ENCODE measurements at regions not wholly inside any gene's neighbourhood (a gene's known extent, or its start where the extent isn't known, plus 50 kb on each side); places are given as distances from the start of the nearest gene placed in this dataset.
A peak's percentile ranks its signal among the peaks of the same experiment; 100 is the strongest.

DNA sequence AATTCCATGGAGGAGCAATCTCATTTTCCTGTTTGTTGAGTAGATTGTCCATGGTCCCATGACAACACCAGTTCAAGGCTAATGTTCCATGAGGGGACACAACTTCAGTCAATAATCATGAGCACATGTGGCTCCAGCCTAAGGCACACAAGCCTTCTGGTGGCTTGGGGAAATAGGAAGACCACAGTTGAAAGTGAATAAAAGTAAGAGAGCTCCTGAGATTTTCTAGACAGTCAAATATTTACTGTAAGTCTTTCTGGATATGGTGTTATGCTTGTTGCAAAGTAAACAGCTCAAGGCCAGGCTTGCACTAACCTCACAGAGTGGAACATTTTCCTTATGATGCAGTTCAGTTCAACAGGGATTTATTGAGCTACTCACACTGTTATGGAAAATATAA lies 206.9 kb upstream of the SLC38A2 start:
- DNase-seq (ENCODE audit: insufficient read length, low spot score) (no peak), FAIRE-seq (no peak)
- no peak for TF ChIP-seq POLR2A (IDR thresholded peaks at IDR 0.05; ENCODE audit: low read depth, low read length)
- TF ChIP-seq SPI1 (IDR thresholded peaks at IDR 0.05; ENCODE audit: low read depth, low read length): no peak
- no peak for TF ChIP-seq TAF1 (IDR thresholded peaks at IDR 0.05; ENCODE audit: low read depth, low read length)
- no peak for TF ChIP-seq PAX5 (IDR thresholded peaks at IDR 0.05; ENCODE audit: insufficient read depth, low read length, severe bottlenecking)
- TF ChIP-seq POLR2AphosphoS5 (IDR thresholded peaks at IDR 0.05; ENCODE audit: low read depth, low read length): no peak
- no peak for TF ChIP-seq POU2F2 (IDR thresholded peaks at IDR 0.05; ENCODE audit: low read depth, low read length)

GRCh38 chr12:46578190-46578982 lies 205.8 kb upstream of the SLC38A2 start:
- FAIRE-seq: no peak
- no peak for TF ChIP-seq SPI1 (IDR thresholded peaks at IDR 0.05; ENCODE audit: low read depth, low read length)
- TF ChIP-seq TAF1 (IDR thresholded peaks at IDR 0.05; ENCODE audit: low read depth, low read length): no peak
- no peak for TF ChIP-seq POU2F2 (IDR thresholded peaks at IDR 0.05; ENCODE audit: low read depth, low read length)
- no peak for TF ChIP-seq POLR2A (IDR thresholded peaks at IDR 0.05; ENCODE audit: low read depth, low read length)
- no peak for TF ChIP-seq POLR2AphosphoS5 (IDR thresholded peaks at IDR 0.05; ENCODE audit: low read depth, low read length)
- no peak for TF ChIP-seq PAX5 (IDR thresholded peaks at IDR 0.05; ENCODE audit: insufficient read depth, low read length, severe bottlenecking)
- DNase-seq (ENCODE audit: insufficient read length, low spot score): no peak

DNA sequence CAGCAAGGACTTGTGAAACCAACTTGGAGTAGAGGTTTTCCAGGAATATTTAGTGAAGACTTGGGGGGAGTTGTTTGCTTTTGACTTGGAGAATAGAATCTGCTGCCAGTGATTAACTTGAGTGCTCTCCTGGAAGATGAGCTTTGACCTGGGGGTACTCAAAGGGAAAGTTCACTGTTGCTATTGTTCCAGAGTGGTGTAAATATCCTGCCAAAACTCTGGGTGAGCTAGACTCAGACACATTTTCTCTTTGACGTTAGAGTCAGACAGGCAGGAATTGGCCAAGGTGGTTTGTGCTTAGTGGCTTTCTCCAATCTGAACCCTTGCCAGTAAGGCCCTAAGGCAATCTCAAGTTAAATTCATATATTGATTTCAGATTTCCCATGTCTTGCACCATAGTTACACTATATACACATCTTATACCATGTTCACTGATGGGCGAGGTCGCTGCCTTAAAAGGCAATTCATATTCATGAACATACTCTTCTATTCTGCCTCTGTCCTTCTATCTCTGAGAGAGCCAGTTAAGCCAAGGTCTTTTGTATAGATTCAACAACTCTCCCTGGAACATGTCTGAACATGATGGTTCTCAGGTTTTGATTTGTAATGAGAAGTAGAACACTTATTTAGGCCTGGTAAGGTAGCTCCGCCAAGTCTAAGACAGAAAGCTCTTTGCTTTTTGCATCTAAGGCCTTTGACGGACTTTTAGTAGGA lies 204.6 kb upstream of the SLC38A2 start:
- FAIRE-seq (no peak), DNase-seq (ENCODE audit: insufficient read length, low spot score) (no peak)
- TF ChIP-seq PAX5 (IDR thresholded peaks at IDR 0.05; ENCODE audit: insufficient read depth, low read length, severe bottlenecking): no peak
- no peak for TF ChIP-seq POLR2A (IDR thresholded peaks at IDR 0.05; ENCODE audit: low read depth, low read length)
- TF ChIP-seq TAF1 (IDR thresholded peaks at IDR 0.05; ENCODE audit: low read depth, low read length): no peak
- no peak for TF ChIP-seq POLR2AphosphoS5 (IDR thresholded peaks at IDR 0.05; ENCODE audit: low read depth, low read length)
- TF ChIP-seq SPI1 (IDR thresholded peaks at IDR 0.05; ENCODE audit: low read depth, low read length): no peak
- no peak for TF ChIP-seq POU2F2 (IDR thresholded peaks at IDR 0.05; ENCODE audit: low read depth, low read length)

GRCh38 chr12:46574847-46575246 lies 202.3 kb upstream of the SLC38A2 start:
- no peak for TF ChIP-seq TAF1 (IDR thresholded peaks at IDR 0.05; ENCODE audit: low read depth, low read length)
- TF ChIP-seq POLR2A (IDR thresholded peaks at IDR 0.05; ENCODE audit: low read depth, low read length): no peak
- TF ChIP-seq PAX5 (IDR thresholded peaks at IDR 0.05; ENCODE audit: insufficient read depth, low read length, severe bottlenecking): no peak
- TF ChIP-seq POLR2AphosphoS5 (IDR thresholded peaks at IDR 0.05; ENCODE audit: low read depth, low read length): no peak
- no peak for TF ChIP-seq SPI1 (IDR thresholded peaks at IDR 0.05; ENCODE audit: low read depth, low read length)
- no peak for TF ChIP-seq POU2F2 (IDR thresholded peaks at IDR 0.05; ENCODE audit: low read depth, low read length)
- FAIRE-seq (no peak), DNase-seq (ENCODE audit: insufficient read length, low spot score) (no peak)

DNA sequence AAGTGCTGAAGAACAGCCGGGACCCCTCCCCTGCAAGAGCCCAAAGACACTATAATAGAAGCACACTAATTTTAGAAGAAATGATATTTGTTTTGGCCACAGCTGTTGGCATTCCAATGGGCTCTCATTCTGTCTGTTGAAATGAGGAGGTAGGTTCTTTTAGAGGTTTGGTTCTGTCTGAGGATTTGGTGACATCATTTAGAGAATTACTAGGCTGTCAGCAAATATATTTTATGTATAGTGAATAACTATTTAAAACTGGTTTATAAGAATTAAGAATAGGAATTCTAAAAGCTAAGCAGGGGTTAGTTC lies 200.7 kb upstream of the SLC38A2 start:
- TF ChIP-seq POLR2AphosphoS5 (IDR thresholded peaks at IDR 0.05; ENCODE audit: low read depth, low read length) (no peak), POU2F2 (IDR thresholded peaks at IDR 0.05; ENCODE audit: low read depth, low read length) (no peak), TAF1 (IDR thresholded peaks at IDR 0.05; ENCODE audit: low read depth, low read length) (no peak), POLR2A (IDR thresholded peaks at IDR 0.05; ENCODE audit: low read depth, low read length) (no peak), SPI1 (IDR thresholded peaks at IDR 0.05; ENCODE audit: low read depth, low read length) (no peak), PAX5 (IDR thresholded peaks at IDR 0.05; ENCODE audit: insufficient read depth, low read length, severe bottlenecking) (no peak)
- FAIRE-seq: no peak
- no peak for DNase-seq (ENCODE audit: insufficient read length, low spot score)

DNA sequence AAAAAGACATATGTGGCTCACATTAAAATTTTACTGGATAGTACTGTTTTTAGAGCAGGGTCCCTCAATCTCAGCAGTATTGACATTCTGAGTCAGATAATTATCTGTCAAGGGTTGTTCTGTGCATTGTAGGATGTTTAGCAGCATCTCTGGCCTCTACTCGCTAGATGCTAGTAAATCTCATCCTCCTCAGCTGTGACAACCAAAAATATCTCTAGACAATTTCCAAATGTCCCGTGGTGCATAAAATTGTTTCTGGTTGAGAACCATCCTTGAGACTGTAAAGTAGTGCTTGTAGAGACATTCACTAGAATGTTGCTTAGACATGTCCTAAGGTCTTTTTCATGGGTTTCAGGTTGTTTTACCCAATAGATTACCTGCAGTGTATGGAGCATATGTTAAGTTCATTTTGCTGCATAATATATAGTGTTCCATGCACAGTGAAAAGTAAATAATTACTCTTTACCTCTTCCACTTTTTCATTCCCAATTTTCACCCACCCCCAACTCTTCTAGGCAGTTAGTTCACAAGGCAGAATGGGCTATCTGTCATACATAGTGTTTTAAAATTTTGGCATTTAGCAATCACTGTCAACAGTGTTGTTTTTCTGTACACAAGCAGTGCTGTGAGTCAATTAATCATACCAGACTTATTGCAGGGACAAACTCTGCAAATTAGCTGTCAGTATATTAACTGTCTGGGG lies 200.2 kb upstream of the SLC38A2 start:
- no peak for DNase-seq (ENCODE audit: insufficient read length, low spot score)
- TF ChIP-seq POLR2AphosphoS5 (IDR thresholded peaks at IDR 0.05; ENCODE audit: low read depth, low read length) (no peak), POU2F2 (IDR thresholded peaks at IDR 0.05; ENCODE audit: low read depth, low read length) (no peak), SPI1 (IDR thresholded peaks at IDR 0.05; ENCODE audit: low read depth, low read length) (no peak), POLR2A (IDR thresholded peaks at IDR 0.05; ENCODE audit: low read depth, low read length) (no peak)
- no peak for FAIRE-seq

DNA sequence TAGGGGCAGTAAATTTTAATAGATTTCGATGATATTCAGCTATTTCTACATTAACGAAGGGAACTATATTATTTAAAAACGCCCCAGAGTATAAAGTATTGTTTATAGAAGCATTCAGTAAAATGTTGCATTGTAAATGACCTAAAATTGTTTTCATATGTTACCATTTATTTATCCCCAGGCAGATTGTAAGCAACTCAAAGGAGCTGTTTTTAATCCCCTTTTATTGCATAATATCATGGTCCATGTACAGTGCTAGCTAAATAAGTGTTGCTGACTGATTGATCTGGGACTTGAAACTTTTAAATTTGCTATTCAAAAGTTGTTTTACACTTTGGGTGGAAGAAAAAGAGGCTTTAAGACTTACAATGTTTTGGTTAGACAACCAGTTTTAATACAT lies 199.0 kb upstream of the SLC38A2 start:
- no peak for FAIRE-seq
- DNase-seq (ENCODE audit: insufficient read length, low spot score): no peak
- TF ChIP-seq POU2F2 (IDR thresholded peaks at IDR 0.05; ENCODE audit: low read depth, low read length) (no peak), POLR2AphosphoS5 (IDR thresholded peaks at IDR 0.05; ENCODE audit: low read depth, low read length) (no peak), PAX5 (IDR thresholded peaks at IDR 0.05; ENCODE audit: insufficient read depth, low read length, severe bottlenecking) (no peak), SPI1 (IDR thresholded peaks at IDR 0.05; ENCODE audit: low read depth, low read length) (no peak), POLR2A (IDR thresholded peaks at IDR 0.05; ENCODE audit: low read depth, low read length) (no peak), TAF1 (IDR thresholded peaks at IDR 0.05; ENCODE audit: low read depth, low read length) (no peak)

DNA sequence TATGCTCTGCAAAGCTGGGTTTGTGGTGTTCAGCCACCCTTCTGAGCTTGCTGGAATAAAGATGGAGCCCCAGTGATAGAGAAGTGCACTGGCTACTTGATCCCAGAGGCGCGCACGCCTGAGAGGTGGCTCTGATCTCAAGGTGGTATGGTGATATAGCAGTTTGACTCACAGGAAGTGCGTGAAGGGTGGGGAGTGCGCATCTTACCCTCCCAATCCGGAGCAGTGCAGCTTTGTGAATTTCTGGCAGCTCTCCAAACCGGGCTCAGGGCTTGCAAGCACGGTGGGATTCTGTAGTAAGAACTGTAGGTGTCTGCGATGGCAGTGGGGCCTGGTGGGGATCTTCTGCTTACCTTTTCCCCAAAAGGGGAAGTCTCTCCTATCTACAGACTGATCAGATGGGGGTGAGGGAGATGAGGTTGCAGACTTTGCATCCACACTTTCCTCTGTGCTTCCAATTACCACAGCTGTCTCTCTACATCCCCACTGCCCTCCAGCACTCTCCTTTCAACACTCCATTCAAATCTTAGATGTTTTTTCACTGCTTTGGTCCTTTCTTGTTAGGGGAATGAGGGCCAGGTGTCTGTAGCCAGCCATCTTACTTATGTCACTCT lies 197.4 kb upstream of the SLC38A2 start:
- TF ChIP-seq POU2F2 (IDR thresholded peaks at IDR 0.05; ENCODE audit: low read depth, low read length): no peak
- no peak for TF ChIP-seq PAX5 (IDR thresholded peaks at IDR 0.05; ENCODE audit: insufficient read depth, low read length, severe bottlenecking)
- TF ChIP-seq SPI1 (IDR thresholded peaks at IDR 0.05; ENCODE audit: low read depth, low read length): 0 out of 2 replicates have a peak, but pooled peaks have one; percentile 1
- no peak for TF ChIP-seq POLR2AphosphoS5 (IDR thresholded peaks at IDR 0.05; ENCODE audit: low read depth, low read length)
- DNase-seq (ENCODE audit: insufficient read length, low spot score) (no peak), FAIRE-seq (no peak)

GRCh38 chr12:46567667-46568066 lies 195.1 kb upstream of the SLC38A2 start:
- FAIRE-seq: no peak
- no peak for TF ChIP-seq POU2F2 (IDR thresholded peaks at IDR 0.05; ENCODE audit: low read depth, low read length)
- TF ChIP-seq SPI1 (IDR thresholded peaks at IDR 0.05; ENCODE audit: low read depth, low read length): no peak
- no peak for TF ChIP-seq POLR2AphosphoS5 (IDR thresholded peaks at IDR 0.05; ENCODE audit: low read depth, low read length)
- TF ChIP-seq TAF1 (IDR thresholded peaks at IDR 0.05; ENCODE audit: low read depth, low read length): no peak
- no peak for TF ChIP-seq PAX5 (IDR thresholded peaks at IDR 0.05; ENCODE audit: insufficient read depth, low read length, severe bottlenecking)
- no peak for TF ChIP-seq POLR2A (IDR thresholded peaks at IDR 0.05; ENCODE audit: low read depth, low read length)

More at GRCh38 chr12:46567667-46568066, 195.1 kb upstream of the SLC38A2 start:
- no peak for DNase-seq (ENCODE audit: insufficient read length, low spot score)

All from GM12891 (cell line).